ENCODE measurements at regions not wholly inside any gene's neighbourhood (a gene's known extent, or its start where the extent isn't known, plus 50 kb on each side); places are given as distances from the start of the nearest gene placed in this dataset.

- H3K4me3 ChIP-seq (replicated peaks in 1 of 2; ENCODE audit: low read depth in 2 of 2, low read length in 2 of 2), result no peak overlapping the region
- DNase-seq (ENCODE audit: low read depth in 2 of 2), result no peak
- no peak for TF ChIP-seq CTCF (IDR thresholded peaks at IDR 0.05; ENCODE audit: low read depth, low read length)
Observed at GRCh38 chr14:30309405-30309804, 249.6 kb upstream of the G2E3 start.

GRCh38 chr14:30312214-30312613 lies 246.7 kb upstream of the G2E3 start:
- H3K4me3 ChIP-seq (replicated peaks in 1 of 2; ENCODE audit: low read depth in 2 of 2, low read length in 2 of 2), result no peak overlapping the region
- TF ChIP-seq CTCF (IDR thresholded peaks at IDR 0.05; ENCODE audit: low read depth, low read length), result no peak
- DNase-seq (ENCODE audit: low read depth in 2 of 2), result no peak

GRCh38 chr14:30317729-30318128 lies 241.2 kb upstream of the G2E3 start:
- DNase-seq (ENCODE audit: low read depth in 2 of 2), result no peak
- no peak for TF ChIP-seq CTCF (IDR thresholded peaks at IDR 0.05; ENCODE audit: low read depth, low read length)
- no peak overlapping the region for H3K4me3 ChIP-seq (replicated peaks in 1 of 2; ENCODE audit: low read depth in 2 of 2, low read length in 2 of 2)

DNA sequence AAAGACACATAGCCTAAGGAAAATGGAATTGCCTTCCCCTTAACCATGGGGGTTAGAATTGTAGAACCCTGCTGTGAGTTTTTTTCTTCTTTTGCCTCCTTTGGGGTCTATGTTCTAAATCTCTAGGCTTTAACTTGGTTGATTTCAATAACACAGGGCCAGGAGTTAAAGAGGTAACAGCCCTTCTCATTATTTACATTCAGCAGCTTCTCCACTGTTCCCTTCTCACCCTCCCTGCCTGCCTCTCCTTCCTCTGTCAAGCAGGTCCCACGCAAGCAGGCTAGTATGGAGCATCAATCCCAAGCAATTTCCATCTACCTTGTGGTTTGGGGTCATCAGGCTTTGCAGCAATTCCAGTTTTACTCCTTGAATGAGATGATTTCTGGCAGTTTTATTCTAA lies 236.1 kb upstream of the G2E3 start:
- no peak overlapping the region for H3K4me3 ChIP-seq (replicated peaks in 1 of 2; ENCODE audit: low read depth in 2 of 2, low read length in 2 of 2)
- no peak for DNase-seq (ENCODE audit: low read depth in 2 of 2)
- no peak for TF ChIP-seq CTCF (IDR thresholded peaks at IDR 0.05; ENCODE audit: low read depth, low read length)

GRCh38 chr14:30330033-30330432 lies 228.9 kb upstream of the G2E3 start:
- TF ChIP-seq CTCF (IDR thresholded peaks at IDR 0.05; ENCODE audit: low read depth, low read length), result no peak
- no peak overlapping the region for H3K4me3 ChIP-seq (replicated peaks in 1 of 2; ENCODE audit: low read depth in 2 of 2, low read length in 2 of 2)
- DNase-seq (ENCODE audit: low read depth in 2 of 2), result no peak

DNA sequence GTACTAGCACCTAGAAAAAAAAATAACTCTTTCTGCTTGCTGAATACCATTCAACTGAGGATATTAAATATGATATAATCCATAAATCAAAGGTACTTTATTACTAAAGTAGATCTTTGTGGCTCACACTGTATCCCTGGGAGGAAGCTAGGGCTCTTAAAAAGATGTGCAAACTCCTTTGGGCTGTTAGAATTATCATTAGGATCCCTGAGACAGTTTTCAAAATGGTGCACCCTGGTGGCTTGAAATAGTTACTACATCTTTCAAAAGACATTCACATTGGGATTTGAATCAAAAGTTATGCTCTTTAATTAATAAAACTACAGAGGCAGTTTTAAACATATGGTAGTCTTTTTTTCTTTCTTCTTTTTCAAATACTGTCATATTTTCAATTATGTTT lies 228.5 kb upstream of the G2E3 start:
- no peak overlapping the region for H3K4me3 ChIP-seq (replicated peaks in 1 of 2; ENCODE audit: low read depth in 2 of 2, low read length in 2 of 2)
- peak; percentile 19 to 33 for DNase-seq (ENCODE audit: low read depth in 2 of 2)
- peak; percentile 43 for TF ChIP-seq CTCF (IDR thresholded peaks at IDR 0.05; ENCODE audit: low read depth, low read length)

DNA sequence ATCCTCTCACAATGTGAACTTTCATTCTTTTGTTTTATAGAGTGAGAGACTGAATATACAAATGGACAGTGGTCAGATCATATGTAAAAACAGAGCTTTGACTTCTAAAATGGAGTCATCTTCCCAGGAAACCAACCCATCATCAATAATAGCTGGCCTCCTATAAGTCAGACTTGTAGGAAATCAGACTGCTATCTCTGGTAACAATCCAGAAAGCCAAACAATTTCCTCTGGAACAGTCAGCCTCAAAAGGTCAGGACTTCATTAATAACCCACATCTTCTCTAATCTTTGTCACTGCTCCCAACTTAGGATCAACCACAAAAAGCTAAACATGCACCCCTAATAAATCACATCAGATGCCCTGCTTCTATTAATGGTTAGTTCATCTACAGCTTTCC lies 227.9 kb upstream of the G2E3 start:
- no peak for DNase-seq (ENCODE audit: low read depth in 2 of 2)
- no peak for TF ChIP-seq CTCF (IDR thresholded peaks at IDR 0.05; ENCODE audit: low read depth, low read length)
- H3K4me3 ChIP-seq (replicated peaks in 1 of 2; ENCODE audit: low read depth in 2 of 2, low read length in 2 of 2), result no peak overlapping the region

Data from cardiac fibroblast (primary cell).